NCI-H82 treated with DMSO at 0.1 percent for 48 hours (cell line): ENCODE measurements at regions not wholly inside any gene's neighbourhood (a gene's known extent, or its start where the extent isn't known, plus 50 kb on each side); places are given as distances from the start of the nearest gene placed in this dataset.
"Not testable (repeated sequence)": the region's sequence is repeated elsewhere in the genome, so short reads cannot be mapped to it uniquely, and the experiment has no call there.

Experiments used
- DNase-seq: peaks from one replicate; lab custom pipeline; 2025; ENCODE audit not compliant: unreplicated experiment; lab: John Stamatoyannopoulos, UW

DNA sequence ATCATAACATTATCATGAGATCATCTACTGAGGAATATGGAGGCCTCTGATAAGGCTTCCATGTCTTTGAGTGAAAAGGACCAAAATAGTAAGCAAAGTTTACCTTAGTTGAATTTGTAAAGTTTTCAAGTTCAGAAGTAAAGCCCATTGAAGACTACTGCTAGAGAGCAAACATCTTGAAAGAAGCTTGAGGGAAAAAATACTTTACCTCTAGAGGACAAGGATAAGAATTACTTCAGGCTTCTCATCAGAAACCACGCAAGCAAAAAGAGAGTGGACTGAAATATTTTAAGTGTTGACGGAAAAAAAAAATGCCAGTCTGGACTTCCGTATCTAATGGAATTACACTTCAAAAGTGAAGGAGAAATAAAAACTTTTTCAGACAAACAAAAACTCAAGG, 114.3 kb downstream of the MPP7 start:
- DNase-seq = no peak

DNA sequence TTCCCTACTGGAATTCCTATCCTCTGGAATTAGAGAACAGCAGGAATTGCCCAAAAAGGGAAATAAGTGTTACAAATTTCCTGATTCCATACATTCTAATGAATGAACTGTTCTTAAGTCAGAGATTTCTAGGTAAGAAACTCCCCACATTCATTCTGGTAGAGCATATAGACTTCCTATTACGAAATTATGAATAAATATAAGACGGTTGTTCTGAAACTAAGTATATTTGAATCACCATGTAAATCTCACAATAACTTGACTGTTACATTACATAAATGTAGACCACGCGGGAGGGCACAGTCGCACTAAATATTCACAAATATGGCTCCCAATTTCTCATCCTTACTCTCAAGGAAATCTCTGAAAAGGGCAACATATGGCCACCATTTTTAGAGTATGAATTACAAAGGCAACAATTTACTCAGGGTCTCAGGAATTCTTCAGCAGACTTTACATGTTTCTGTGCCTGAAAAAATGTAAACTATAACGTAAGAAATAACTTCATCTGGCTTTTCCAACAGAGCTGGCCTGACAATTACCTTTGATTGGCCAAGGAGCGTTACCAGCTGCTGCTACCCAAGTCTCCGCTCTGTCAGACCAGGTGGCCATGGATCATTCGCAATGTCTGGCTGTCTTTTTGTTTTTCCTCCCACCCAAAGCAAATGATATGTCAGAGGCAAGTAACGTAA, 115.8 kb downstream of the MPP7 start:
- no peak for DNase-seq

DNA sequence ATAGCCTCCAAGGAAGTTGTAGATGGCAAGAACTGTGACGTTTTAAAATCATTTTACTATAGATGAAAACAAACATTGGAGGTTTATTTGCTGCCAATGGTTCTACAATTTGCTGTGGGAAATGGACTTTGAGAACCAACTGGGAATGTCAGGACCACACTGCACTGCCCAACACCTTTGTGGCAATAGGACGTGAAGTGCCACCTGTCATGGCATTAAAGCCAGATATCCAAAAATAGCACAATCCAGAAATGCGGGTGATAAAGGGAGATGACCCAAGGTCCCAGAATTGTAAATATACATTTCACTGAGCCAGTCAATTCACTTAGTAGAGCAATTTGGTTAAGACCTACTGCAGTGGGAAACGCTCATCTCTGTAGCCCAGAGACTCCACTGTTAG, 116.4 kb downstream of the MPP7 start:
- DNase-seq = no peak

DNA sequence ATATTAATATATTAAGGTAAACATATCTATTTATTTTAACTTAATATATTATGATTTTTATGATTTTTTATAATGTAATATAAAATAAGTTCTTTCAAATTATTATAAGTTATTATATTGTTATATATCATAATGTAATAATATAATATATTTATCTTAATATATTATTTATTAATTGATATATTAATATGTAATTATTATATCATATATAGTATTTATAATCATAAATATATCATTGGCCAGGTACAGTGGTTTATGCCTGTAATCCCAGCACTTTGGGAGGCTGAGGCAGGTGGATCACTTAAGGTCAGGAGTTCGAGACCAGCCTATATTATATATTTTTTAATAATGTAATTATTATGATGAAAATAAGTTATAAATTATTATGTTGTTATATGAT, 118.1 kb downstream of the MPP7 start:
- DNase-seq = no peak

DNA sequence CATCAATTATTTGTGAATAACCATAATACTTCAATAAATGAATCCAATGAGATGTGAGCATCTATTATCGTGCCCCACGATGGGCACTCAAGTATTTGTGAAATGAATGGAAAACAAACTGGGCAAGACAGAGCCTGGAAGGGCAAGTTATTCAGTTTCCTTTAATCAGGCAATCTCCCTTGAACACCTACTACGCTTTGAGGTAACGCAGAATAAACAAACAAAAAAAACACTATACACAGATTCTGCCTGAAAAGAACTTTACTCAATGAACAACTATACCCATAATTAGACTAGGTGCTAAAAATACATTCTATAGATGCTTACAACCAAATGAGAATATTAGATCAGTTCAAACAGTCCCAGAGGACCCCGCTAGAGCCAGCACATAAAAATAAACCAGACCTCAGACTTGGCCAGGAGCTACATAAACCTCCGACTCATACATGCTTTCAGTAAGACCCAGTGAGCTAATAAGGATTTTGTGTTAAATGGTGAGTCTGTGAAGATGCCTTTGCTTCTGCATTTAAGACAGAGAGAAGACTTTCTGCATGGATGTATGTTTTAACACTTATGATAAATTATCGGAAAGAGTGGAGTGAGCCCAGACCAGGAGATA, 121.3 kb downstream of the MPP7 start:
- no peak for DNase-seq

DNA sequence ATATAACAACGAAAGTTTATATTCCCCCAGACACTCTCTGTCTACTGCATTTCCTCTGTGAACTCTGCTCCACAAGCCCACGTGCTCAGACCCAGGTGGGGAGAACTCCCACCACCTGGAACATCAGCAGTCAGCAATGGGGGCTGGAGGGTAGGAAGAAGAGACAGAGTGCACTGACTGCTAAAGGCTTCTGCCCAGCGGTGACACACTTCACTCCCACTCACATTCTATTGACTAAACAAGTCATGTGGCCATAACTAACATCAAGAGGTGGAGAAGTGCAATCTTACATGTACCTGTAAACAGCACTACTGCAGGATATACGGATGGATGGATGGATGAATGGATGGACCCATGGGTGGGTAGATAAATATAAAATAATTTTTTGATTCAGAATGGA, 122.2 kb downstream of the MPP7 start:
- no peak for DNase-seq

DNA sequence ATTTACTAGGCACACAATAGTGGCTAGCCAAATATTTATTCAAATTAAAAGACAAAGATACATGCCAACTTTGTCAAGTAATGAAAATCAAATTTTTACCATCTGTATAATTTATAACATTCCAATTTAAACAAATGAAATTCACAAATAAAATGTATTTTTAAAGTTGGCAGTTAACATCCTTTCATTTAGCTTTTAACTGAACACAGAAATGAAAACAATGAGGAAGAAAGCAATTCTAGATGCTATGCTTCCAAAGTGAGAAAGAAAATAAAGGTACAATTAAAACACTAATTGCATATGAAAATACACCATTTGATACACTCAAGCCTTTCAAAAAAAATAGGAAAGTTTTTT, 123.1 kb downstream of the MPP7 start:
- no peak for DNase-seq

DNA sequence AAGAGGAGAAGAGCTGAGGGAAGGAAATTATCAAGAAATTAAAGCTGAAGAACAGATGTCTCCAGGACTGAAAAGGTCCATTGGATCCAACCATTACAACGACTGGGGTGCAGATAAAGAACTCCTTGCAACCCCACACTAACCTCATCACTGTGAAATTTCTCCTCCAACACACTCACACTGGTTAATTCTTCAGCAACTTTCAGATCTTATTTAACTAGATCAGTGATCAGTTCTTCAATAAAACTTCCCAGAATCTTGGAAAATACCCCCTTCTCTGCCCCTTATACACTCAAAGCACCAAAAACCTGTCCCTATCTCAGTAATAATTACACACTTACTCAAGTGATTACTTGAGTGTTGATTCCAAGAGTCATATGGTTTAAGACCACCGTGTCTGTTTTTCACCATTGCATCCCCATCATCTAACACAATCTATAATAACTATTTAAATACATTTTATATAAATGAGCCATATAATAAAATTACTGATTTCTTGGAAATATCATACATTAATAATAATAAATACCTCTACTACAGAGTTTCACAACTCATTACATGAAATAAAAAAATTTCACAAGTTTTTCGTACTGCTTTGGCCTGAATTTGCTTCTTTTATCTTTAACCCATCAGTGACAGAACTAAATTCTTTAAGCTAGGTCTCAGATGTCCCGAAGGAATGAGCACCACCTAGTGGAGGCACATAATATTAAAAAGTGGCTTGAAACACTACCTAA, 123.7 kb downstream of the MPP7 start:
- DNase-seq = no peak

DNA sequence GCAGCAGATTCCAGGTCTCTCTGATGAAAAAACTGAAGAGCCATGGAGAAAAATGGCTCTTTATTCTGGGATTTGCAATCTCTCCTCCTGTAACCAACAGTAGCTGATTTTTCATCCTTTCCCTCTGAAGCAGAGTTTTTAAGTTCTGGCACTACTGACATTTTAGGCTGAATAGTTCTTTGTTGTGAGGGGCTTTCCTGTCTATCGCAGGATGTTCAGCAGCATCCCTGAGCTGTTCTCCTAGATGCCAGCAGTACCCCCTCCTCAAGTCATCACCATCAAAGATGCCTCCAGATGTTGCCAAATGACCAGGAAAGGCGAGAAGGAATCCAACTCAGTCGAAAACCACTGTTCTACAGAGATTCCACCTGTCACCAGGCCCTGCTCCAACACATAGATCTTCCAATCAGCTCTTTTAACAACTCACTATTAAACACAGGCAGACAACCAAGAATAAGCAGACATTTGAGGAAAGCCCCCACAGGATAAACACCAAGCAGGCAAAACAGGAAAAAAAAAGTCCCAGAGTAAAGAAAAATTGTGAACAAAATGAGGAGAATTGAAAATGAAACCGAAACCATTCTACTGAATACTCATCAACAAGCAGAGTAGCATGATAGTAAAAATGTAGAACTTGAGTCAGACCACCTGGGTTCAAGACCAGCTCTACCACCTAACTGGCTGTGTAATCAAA, 124.8 kb downstream of the MPP7 start:
- no peak for DNase-seq

DNA sequence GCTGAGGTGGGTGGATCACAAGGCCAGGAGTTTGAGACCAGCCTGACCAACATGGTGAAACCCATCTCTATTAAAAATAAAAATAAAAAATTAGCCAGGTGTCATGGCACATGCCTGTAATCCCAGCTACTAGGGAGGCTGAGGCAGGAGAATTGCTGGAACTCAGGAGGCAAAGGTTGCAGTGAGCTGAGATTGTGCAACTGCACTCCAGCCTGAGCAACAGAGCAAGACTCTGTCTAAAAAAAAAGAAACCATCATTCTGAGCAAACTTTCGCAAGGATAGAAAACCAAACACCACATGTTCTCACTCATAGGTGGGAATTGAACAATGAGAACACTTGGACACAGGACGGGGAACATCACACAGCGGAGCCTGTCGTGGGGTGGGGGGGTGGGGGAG, 126.4 kb downstream of the MPP7 start:
- not testable (repeated sequence) for DNase-seq

DNA sequence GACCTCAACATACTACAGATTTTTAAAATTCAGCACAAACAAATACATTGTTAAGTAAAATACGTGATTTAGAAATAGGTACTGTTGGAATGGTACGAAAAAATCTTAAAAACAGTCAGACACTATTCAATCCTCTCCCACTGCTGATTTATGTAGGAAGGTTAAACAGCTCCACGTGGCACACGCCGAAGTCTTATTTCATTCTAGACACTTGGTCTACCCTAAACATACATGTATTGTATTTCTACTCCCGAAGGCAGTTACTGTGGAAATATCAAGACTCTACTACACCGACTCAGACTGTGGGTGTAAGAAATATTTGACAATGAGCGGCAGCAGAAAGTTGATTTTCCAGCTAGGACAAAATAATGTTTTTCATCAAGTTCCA, 130.6 kb downstream of the MPP7 start:
- DNase-seq = no peak

DNA sequence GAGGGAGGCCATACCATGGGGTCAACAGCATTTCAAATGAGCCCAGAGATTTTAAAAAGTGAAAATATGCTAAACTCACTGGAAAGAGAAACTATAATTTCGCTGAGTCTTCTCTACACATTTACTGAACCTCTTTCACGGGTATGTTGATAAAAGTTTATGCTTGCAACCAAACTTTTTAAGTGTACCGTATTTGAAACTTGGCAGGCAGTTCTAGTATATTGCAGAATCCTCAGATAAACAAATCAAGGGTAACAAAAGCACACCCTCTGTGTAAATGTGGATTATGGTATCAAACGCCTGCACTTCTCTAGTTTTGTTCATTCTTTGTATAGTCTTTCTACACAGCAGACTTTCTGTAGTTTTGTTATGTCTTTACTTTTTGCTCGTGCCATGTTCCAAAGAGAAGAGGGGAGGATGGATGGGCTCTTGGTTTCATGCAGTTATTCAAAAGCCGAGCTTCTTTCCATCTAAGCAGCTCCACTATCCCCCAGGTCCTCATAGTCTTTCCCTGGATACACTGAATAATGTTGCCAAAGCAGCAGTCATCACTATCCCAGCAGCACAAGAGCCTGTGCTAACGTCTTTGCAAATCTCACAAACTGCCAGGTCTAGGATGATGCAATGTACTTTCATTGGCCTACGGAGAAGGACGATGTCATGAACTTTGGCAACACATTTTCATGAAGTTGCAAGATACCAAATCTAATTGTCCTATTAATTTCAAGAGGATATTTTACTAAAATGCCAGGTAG, 131.2 kb downstream of the MPP7 start:
- DNase-seq = no peak

DNA sequence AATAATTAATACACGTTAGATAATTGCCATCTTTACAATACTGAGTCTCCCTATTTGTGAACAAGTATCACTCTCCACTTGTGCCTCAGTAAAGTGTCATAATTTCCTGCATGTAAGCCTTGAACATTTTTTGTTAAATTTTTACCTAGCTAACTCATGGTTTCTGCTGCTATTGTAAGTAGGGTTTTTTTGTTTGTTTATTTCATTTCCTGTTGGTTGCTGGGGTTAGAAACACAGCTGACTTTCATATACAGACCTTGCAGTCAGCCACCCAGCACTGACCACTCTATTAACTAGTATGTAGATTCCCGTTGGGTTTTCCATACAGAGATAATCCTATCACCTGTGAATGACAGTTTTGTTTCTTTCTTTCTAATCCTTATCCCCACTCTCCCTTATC, 133.3 kb downstream of the MPP7 start:
- no peak for DNase-seq

DNA sequence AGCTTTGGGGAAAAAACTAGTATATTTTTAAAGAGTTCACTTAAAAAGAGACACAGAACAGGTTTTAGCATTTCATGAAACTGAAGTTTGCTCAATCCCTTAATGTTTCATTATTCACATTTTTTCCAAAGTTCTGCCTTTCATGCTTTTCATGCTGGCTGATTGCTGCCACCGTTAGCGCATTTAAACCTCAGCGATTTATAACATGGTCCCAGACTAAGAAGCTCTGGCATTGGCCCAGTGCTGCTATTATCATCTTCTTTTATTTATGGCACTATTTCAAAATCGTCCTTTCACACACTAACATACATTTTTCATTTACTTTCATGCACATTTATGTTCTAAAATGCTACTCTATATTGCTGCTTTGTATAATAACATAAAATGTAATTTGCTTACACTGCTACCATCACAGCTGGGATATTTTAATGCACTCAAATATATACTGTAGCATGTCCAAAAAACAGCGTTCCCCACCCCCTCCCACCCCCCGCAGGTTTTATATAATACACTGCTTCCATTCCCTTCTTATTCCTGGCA, 141.9 kb downstream of the MPP7 start:
- DNase-seq = no peak

DNA sequence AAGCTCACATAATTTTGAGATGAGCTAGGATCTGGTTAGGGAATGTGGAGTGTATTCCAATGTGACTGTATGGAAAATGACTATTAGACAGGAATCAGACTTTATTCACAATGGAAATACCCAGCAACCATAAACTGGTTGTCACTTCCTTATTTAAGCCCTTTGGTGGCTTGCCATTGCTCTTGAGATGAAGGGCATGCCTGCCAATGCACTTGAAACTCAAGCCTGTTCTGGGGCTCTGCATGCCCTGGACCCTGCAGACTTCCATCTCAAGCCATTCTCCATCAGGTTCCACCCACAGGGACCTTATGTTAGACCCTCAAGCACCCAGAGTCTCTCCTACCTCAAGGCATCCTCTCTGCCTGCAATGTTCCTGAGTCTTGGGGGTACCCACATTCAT, 145.5 kb downstream of the MPP7 start:
- no peak for DNase-seq

DNA sequence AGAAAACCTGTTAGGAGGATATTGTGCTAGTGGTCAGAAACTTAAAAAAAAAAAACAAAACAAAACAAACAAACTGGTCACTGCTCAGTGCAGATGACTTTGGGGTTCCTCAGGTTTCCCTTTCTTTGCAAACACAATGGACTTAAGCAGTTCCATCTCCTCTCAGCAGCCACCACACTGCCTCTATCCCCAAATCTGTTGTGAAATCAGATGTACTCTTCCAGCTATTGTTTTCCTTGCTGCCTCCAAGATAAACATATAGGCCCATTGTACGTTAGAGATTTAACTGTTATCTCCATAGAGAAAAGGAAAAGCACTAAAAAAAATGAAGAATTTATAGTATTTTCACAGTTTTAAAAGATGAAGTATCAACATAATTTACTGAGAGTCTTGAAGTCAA, 147.1 kb downstream of the MPP7 start:
- DNase-seq = no peak

DNA sequence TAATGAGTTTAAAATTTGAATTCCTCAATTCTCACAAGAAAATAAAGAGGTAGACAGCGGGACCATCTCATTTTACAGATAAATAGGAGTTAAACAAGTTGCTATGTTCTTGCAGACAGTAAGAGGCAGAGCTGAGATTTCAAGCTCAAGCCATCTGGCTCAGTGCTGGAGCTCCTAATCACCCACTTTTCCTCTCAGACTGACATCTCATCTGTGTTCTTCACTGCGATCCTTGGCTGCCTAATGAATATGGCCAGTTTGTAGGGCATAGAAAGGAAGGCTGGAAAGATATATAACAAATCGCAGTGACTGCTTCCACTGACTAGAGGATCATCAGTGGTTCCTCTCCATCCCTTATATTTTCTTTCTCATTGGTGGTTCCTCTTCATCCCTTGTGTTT, 151.2 kb downstream of the MPP7 start:
- no peak for DNase-seq

DNA sequence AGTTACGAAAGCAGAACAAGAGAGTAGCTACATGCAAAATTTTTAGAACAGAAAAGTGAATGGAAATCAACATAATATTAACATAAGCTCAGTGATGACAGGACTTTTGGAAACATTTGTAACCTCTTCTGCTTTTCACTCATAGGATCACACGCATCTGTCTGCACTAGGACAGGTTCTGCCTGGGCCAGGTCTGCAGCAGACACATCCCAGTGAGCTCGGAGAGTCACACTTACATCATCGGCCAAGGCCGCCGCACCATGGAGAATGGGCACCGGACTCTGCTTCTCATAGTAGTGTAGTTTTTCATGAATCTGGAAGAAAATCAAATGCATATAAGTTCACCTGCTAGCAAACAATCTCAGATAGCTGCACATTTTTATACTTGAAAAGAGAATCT, 150.9 kb upstream of the ODAD2 start:
- DNase-seq = no peak

DNA sequence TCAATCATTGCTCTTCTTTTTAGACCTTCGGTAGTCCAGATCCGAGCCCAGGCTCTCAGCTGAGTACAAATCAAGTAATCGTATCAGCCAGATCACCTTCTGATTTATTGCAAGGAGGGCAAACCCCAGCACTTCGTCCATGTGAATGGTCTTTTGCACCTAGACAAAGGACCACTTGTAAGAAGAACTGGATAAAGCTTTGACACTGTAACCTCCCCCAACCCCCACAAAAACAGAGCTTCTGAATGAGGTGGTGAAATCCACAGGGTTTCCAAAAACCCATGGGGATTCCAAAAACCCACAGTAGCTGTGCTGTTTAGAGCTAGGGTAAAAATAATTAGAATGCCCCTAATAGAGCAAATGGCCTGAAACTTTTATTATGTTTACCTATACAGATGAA, 148.8 kb upstream of the ODAD2 start:
- DNase-seq = no peak

DNA sequence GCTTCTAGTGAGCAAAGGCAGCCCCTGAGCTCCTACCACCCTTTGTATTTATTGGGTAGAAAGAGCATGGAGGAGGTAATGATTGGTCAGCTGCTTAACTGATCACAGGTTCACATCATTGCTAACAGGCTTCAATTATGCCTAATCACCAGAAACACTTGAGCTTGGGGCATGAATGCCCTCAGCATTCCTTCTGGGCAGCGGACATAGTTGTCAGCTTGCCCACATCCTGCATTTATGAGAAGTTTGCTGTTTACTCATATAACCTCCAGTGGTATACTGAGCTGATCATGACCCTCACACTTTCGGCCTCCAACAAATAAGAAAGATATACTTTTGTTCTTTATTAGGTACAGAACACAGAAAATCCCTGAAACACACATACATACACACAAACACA, 140.3 kb upstream of the ODAD2 start:
- no peak for DNase-seq
